Stimulated activated CD4-positive, alpha-beta T cell treated with anti-CD3 and anti-CD28 coated beads, Interleukin-2, amount 100 ng/mL, for 48 hours (primary cell): ENCODE measurements at regions not wholly inside any gene's neighbourhood (a gene's known extent, or its start where the extent isn't known, plus 50 kb on each side); places are given as distances from the start of the nearest gene placed in this dataset.
"Not testable (repeated sequence)": the region's sequence is repeated elsewhere in the genome, so short reads cannot be mapped to it uniquely, and the experiment has no call there.

Source experiments
- DNase-seq, 2 donors: peaks; one replicate each; pipeline ENCODE4 v3.0.0-alpha.2; 2020

- DNase-seq, result no peak
Measured at GRCh38 chrX:94635003-94635402, 961.0 kb downstream of the FAM133A start.

- no peak for DNase-seq
Measured at GRCh38 chrX:94645726-94646125, 971.7 kb downstream of the FAM133A start.

GRCh38 chrX:94655180-94655579, 981.2 kb downstream of the FAM133A start:
- DNase-seq, result no peak

- no peak for DNase-seq
Measured at GRCh38 chrX:94662689-94663088, 988.7 kb downstream of the FAM133A start.

- no peak for DNase-seq
Measured at GRCh38 chrX:94676285-94676684, 1002.3 kb downstream of the FAM133A start.

- DNase-seq, result no peak
Measured at GRCh38 chrX:94686071-94686470, 1012.1 kb downstream of the FAM133A start.

- no peak for DNase-seq
Measured at GRCh38 chrX:94695910-94696309, 1021.9 kb downstream of the FAM133A start.

- DNase-seq, result not testable (repeated sequence)
Measured at GRCh38 chrX:94704348-94705256, 1030.6 kb downstream of the FAM133A start.

GRCh38 chrX:94721386-94721785, 1047.4 kb downstream of the FAM133A start:
- DNase-seq, result no peak

GRCh38 chrX:94722578-94722977, 1048.6 kb downstream of the FAM133A start:
- DNase-seq, result no peak

- no peak for DNase-seq
Measured at GRCh38 chrX:94742772-94743171, 1068.8 kb downstream of the FAM133A start.

- DNase-seq, result no peak
Measured at GRCh38 chrX:94743478-94743877, 1069.5 kb downstream of the FAM133A start.

- no peak for DNase-seq
Measured at GRCh38 chrX:94744786-94745185, 1070.8 kb downstream of the FAM133A start.

GRCh38 chrX:94751611-94752010, 1077.6 kb downstream of the FAM133A start:
- DNase-seq, result no peak

- no peak for DNase-seq
Measured at GRCh38 chrX:94752434-94753169, 1078.6 kb downstream of the FAM133A start.

GRCh38 chrX:94758130-94758529, 1084.1 kb downstream of the FAM133A start:
- no peak for DNase-seq

- DNase-seq, result no peak
Measured at GRCh38 chrX:94775640-94776039, 1101.6 kb downstream of the FAM133A start.

- no peak for DNase-seq
Measured at GRCh38 chrX:94813541-94813940, 1139.5 kb downstream of the FAM133A start.

- no peak for DNase-seq
Measured at GRCh38 chrX:94814216-94814615, 1140.2 kb downstream of the FAM133A start.

- DNase-seq, result no peak
Measured at GRCh38 chrX:94830717-94831116, 1156.7 kb downstream of the FAM133A start.

GRCh38 chrX:94831364-94831763, 1157.4 kb downstream of the FAM133A start:
- DNase-seq, result no peak

GRCh38 chrX:94834226-94834625, 1160.2 kb downstream of the FAM133A start:
- DNase-seq, result no peak

GRCh38 chrX:94850811-94851210, 1176.8 kb downstream of the FAM133A start:
- DNase-seq, result no peak

GRCh38 chrX:94854251-94854650, 1180.2 kb downstream of the FAM133A start:
- no peak for DNase-seq
